Panc1 (cell line): ENCODE measurements at regions not wholly inside any gene's neighbourhood (a gene's known extent, or its start where the extent isn't known, plus 50 kb on each side); places are given as distances from the start of the nearest gene placed in this dataset.

ENCODE experiments used
- ATAC-seq: fragments of 200-7000 bp; cut with Tn5 transposase; 2 replicates; pipeline ENCODE4 v1.9.1; 2020; ENCODE audit warnings: mild to moderate bottlenecking, moderate library complexity
- BruUV-seq: library from RNA; stranded (reverse); fragments of 400-500 nt; replicated peaks from 2 replicates; lab custom pipeline; 2021; lab: Mats Ljungman, UMichigan
- CTCF ChIA-PET: fragments of 300-600 bp; sonication (Branson Sonifier 250); formaldehyde crosslinking; loops from one replicate; lab custom pipeline; 2022; ENCODE audit warnings: antibody characterized with exemption; lab: Charles Lee
- POLR2A ChIA-PET: fragments of 300-600 bp; sonication (Branson Sonifier 250); formaldehyde crosslinking; loops from one replicate; lab custom pipeline; 2022; ENCODE audit warnings: antibody characterized with exemption; lab: Charles Lee
- DNase-seq: peaks from one replicate; pipeline ENCODE4 v3.0.0-alpha.2; 2010; ENCODE audit warnings: low read depth, low spot score
- H3K27ac ChIP-seq: 2 replicates; pipeline ENCODE4 v1.5.1; 2011; ENCODE audit warnings: mild to moderate bottlenecking, low read length, inconsistent platforms
- H3K27me3 ChIP-seq: fragments of 200-500 bp; sonication (Bioruptor generic); 2 replicates; pipeline ENCODE4 v1.6.0; 2014; ENCODE audit warnings: low read length, inconsistent platforms; ENCODE audit not compliant: control insufficient read depth, insufficient read depth
- H3K36me3 ChIP-seq: fragments of 200-500 bp; sonication (Bioruptor generic); 2 replicates; pipeline ENCODE4 v1.5.1; 2014; ENCODE audit warnings: inconsistent platforms, mild to moderate bottlenecking, low read length, moderate library complexity; ENCODE audit not compliant: control insufficient read depth, insufficient read depth
- H3K4me1 ChIP-seq: 2 replicates; pipeline ENCODE4 v1.5.1; 2011; ENCODE audit warnings: inconsistent platforms, mild to moderate bottlenecking, low read length, moderate library complexity; ENCODE audit not compliant: control insufficient read depth, insufficient read depth
- H3K4me3 ChIP-seq, 2 experiments: 2 replicates each; pipeline ENCODE4 v1.5.1; 2011 to 2012; ENCODE audit warnings: low read depth in 2 of 2, low read length in 2 of 2, mild to moderate bottlenecking in 2 of 2, inconsistent platforms in 1 of 2, moderate library complexity in 1 of 2
- H3K9me3 ChIP-seq: fragments of 200-500 bp; sonication (Bioruptor generic); 2 replicates; pipeline ENCODE4 v1.5.1; 2014; ENCODE audit warnings: low read depth, mild to moderate bottlenecking, inconsistent platforms, low read length, moderate library complexity; ENCODE audit not compliant: control insufficient read depth, insufficient read depth
- CTCF ChIP-seq: fragments of 450-650 bp; IDR thresholded peaks from 2 replicates; pipeline ENCODE4 v1.5.1; 2017; ENCODE audit warnings: mild to moderate bottlenecking
- POLR2AphosphoS5 ChIP-seq: IDR thresholded peaks from 2 replicates; pipeline ENCODE4 v1.6.1; 2012; ENCODE audit warnings: mild to moderate bottlenecking, low read depth, low read length, moderate library complexity
- REST ChIP-seq, 2 experiments: IDR thresholded peaks; 2 replicates each; pipeline ENCODE4 v1.6.1; 2011 to 2012; ENCODE audit warnings: low read depth in 2 of 2, control low read depth in 1 of 2, low read length in 1 of 2, mild to moderate bottlenecking in 1 of 2, moderate library complexity in 1 of 2; ENCODE audit not compliant: insufficient read depth in 1 of 2
- SIN3A ChIP-seq: IDR thresholded peaks from 2 replicates; pipeline ENCODE4 v1.6.1; 2012; ENCODE audit warnings: low read depth, mild to moderate bottlenecking, low read length, moderate library complexity, borderline replicate concordance; ENCODE audit not compliant: insufficient read depth
- TCF7L2 ChIP-seq: IDR thresholded peaks from 2 replicates; pipeline ENCODE4 v1.6.1; 2011; ENCODE audit warnings: mild to moderate bottlenecking, low read depth, low read length, inconsistent platforms
- in situ Hi-C: cut with HindIII; loops from 2 replicates; pipeline ENCODE4 v1.10.0; 2016; ENCODE audit warnings: low sequenced_read_pairs, low pct_unique_long_range_greater_than_20kb
- intact Hi-C: fragments of 100-400 bp; cut with micrococcal nuclease; formaldehyde crosslinking; loops from one replicate; pipeline ENCODE4 v1.10.0; 2022; ENCODE audit not compliant: unreplicated experiment

- ChIA-PET POLR2A (no interaction called here), CTCF (no interaction called here)
- H3K27me3 ChIP-seq = no peaks in the 10 kb centered on the region
- H3K4me1 ChIP-seq = no peaks in the 10 kb centered on the region
- H3K36me3 ChIP-seq = no peaks in the 10 kb centered on the region
- H3K9me3 ChIP-seq = no peaks in the 10 kb centered on the region
- intact Hi-C loops = no loop called here
- no peak overlapping the region for H3K27ac ChIP-seq
- no peak for DNase-seq
- in situ Hi-C loops = no loop called here
- H3K4me3 ChIP-seq = no peak overlapping the region
- ATAC-seq = no peak
- BruUV-seq = no TSS peak
- no peak for TF ChIP-seq TCF7L2
- TF ChIP-seq SIN3A = no peak
These were observed 220.6 kb upstream of the RGS6 start for GRCh38 chr14:71711619-71712018.

GRCh38 chr14:71712478-71712877 lies 219.8 kb upstream of the RGS6 start:
- H3K4me1 ChIP-seq = no peaks in the 10 kb centered on the region
- no peak overlapping the region for H3K4me3 ChIP-seq
- no peak for TF ChIP-seq TCF7L2
- TF ChIP-seq REST (IDR thresholded peaks at IDR 0.05; ENCODE audit: insufficient read depth in 1 of 2, low read depth in 2 of 2, low read length in 1 of 2) = no peak
- TF ChIP-seq SIN3A = no peak
- TF ChIP-seq CTCF = no peak
- intact Hi-C loops (no loop called here), in situ Hi-C loops (no loop called here)
- H3K36me3 ChIP-seq = no peaks in the 10 kb centered on the region
- H3K27me3 ChIP-seq = no peaks in the 10 kb centered on the region
- H3K9me3 ChIP-seq = no peaks in the 10 kb centered on the region
- H3K27ac ChIP-seq = no peak overlapping the region
- BruUV-seq = no TSS peak
- CTCF ChIA-PET = no interaction called here
- DNase-seq = no peak
- POLR2A ChIA-PET = no interaction called here
- ATAC-seq = no peak

- no peak overlapping the region for H3K4me3 ChIP-seq
- no peaks in the 10 kb centered on the region for H3K27me3 ChIP-seq
- POLR2A ChIA-PET = no interaction called here
- DNase-seq (no peak), ATAC-seq (no peak)
- H3K36me3 ChIP-seq = no peaks in the 10 kb centered on the region
- in situ Hi-C loops (no loop called here), intact Hi-C loops (no loop called here)
- no peaks in the 10 kb centered on the region for H3K4me1 ChIP-seq
- H3K9me3 ChIP-seq = no peaks in the 10 kb centered on the region
- no peak for TF ChIP-seq POLR2AphosphoS5
- CTCF ChIA-PET = no interaction called here
- H3K27ac ChIP-seq = no peak overlapping the region
- no TSS peak for BruUV-seq
These were observed 219.2 kb upstream of the RGS6 start for GRCh38 chr14:71713016-71713415.
